ENCODE measurements at regions not wholly inside any gene's neighbourhood (a gene's known extent, or its start where the extent isn't known, plus 50 kb on each side); places are given as distances from the start of the nearest gene placed in this dataset.
A peak's percentile ranks its signal among the peaks of the same experiment; 100 is the strongest.
"Not testable (repeated sequence)": the region's sequence is repeated elsewhere in the genome, so short reads cannot be mapped to it uniquely, and the experiment has no call there.

GRCh38 chr3:34878488-34878887 is 760.8 kb upstream of the ARPP21 start:
- no peak for DNase-seq (ENCODE audit: low spot score)

GRCh38 chr3:34881026-34881425 is 758.3 kb upstream of the ARPP21 start:
- no peak for DNase-seq (ENCODE audit: low spot score)

GRCh38 chr3:34882764-34883163 is 756.6 kb upstream of the ARPP21 start:
- DNase-seq (ENCODE audit: low spot score): no peak

- DNase-seq (ENCODE audit: low spot score): no peak
These were observed 755.3 kb upstream of the ARPP21 start for GRCh38 chr3:34884007-34884406.

DNA sequence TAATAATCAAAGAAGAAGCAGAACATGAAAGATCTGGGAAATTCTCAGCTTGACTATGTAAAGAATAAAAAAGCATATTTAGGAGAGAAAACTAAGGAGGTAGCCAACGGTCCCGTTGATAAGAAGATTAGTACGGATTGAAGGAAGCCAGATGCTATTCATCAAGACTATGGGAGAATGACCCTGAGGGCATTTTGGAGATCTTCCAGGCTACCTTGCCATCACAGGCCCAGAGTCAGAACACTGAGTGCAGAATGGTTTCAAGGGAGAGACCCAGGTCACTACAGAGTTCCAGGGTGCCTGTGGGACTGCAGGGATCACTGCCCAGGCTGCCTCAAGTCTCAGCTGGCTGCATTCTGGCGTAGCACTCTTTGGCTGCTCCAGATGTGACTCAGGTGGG is 752.9 kb upstream of the ARPP21 start:
- no peak for DNase-seq (ENCODE audit: low spot score)

DNA sequence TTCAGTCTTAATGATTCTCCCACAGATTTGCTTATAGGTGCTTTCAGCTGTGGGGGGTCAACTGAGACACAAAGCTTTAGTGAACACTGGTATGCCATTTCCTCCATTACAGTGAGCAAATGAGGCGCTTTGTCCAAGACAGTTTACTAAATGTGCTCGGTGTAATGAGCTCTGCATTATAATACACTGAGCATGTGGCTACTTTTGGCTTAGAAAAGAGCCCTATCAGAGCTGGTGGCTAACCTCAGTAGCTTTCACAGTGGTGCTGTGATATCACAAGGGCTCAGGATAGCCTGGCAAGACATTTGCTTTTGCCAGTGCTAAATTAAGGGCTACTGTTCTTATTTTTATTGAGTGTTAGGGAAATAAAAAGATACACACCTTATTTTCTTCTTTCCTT is 749.7 kb upstream of the ARPP21 start:
- DNase-seq (ENCODE audit: low spot score): no peak

GRCh38 chr3:34890247-34890646 is 749.1 kb upstream of the ARPP21 start:
- DNase-seq (ENCODE audit: low spot score): no peak

DNA sequence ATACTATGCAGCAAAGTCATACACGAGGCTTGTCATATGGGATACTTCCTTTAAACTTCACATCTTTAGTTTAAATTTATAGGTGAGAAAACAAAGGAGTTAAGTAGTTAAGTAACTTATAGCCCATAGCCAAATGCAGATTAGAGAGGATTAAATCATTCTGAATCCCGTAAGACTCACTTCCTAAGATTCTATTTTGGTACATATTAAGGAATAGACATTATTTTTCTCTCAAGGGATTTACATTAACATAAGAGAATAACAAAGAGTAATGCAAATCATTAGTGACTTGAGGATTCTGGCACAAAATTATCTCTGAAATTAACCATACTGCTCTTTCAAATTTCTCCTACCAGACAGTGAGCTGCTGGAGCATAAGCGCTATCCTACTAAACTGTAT is 747.4 kb upstream of the ARPP21 start:
- DNase-seq (ENCODE audit: low spot score): no peak

- DNase-seq (ENCODE audit: low spot score): no peak
These were observed 743.5 kb upstream of the ARPP21 start for GRCh38 chr3:34895841-34896240.

DNA sequence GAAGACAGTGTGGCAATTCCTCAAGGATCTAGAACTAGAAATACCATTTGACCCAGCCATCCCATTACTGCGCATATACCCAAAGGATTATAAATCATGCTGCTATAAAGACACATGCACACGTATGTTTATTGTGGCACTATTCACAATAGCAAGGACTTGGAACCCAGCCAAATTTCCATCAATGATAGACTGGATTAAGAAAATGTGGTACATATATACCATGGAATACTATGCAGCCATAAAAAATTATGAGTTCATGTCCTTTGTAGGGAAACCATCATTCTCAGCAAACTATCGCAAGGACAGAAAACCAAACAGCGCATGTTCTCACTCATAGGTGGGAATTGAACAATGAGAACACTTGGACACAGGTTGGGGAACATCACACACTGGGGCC is 729.6 kb upstream of the ARPP21 start:
- DNase-seq (ENCODE audit: low spot score): not testable (repeated sequence)

GRCh38 chr3:34919025-34919424 is 720.3 kb upstream of the ARPP21 start:
- peak; percentile 7 for DNase-seq (ENCODE audit: low spot score)

DNA sequence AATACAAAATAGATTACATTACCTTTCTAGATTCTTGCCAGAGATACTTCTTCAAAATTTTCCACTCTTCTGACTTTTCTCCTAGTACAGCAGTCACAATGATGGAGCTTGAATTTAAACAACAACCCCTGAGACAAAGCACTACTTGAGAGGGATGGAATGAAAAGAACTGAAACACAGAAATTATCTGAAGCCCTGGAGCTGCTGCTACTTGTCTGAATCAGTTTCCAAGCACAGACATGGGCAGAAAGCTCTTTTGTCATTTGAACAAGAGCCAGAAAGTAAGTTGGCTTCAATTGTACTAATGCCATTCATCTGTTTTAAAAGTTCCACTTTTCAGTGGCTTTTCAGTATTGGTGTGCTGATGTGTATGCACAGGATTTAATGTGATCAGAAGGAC is 718.5 kb upstream of the ARPP21 start:
- DNase-seq (ENCODE audit: low spot score): no peak

DNA sequence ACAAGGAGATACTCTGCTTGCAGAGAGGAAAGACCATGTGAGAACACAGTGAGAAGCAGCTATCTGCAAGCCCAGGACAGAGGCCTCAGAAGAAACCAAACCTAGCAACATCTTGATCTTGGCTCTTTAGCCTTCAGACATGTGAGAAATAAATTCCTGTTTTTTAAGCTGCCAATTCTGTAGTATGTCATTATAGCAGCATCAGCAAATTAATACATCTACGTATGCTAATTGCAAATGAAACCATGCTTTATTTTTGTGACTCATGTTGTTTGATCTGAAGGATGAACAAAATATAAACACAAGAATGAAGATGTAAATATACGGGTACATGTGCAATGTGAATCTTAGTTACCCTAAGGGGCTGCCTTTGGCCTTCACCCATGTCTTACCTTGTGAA is 714.4 kb upstream of the ARPP21 start:
- DNase-seq (ENCODE audit: low spot score): no peak

GRCh38 chr3:34925851-34926250 is 713.5 kb upstream of the ARPP21 start:
- no peak for DNase-seq (ENCODE audit: low spot score)

- DNase-seq (ENCODE audit: low spot score): no peak
These were observed 710.3 kb upstream of the ARPP21 start for GRCh38 chr3:34929036-34929435.

DNA sequence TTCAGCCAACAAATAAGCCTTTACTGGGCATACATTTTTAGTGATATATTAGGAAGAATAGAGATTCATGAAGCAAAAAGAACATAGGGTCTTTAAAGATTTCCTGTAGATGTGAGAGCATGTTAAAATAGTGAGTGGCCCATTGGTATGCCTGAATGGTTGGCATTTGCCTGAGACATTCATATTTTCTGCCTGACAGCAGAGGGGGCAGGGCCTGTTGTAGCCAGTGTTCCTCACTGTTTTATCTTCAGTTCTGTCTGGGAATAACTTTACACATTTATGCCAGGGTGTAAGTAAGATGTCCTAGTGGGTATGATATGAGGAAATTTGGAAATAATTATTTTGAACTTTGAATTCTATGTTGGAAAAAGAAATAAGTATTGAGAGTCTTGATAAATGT is 704.7 kb upstream of the ARPP21 start:
- DNase-seq (ENCODE audit: low spot score): no peak

- no peak for DNase-seq (ENCODE audit: low spot score)
These were observed 700.5 kb upstream of the ARPP21 start for GRCh38 chr3:34938784-34939183.

DNA sequence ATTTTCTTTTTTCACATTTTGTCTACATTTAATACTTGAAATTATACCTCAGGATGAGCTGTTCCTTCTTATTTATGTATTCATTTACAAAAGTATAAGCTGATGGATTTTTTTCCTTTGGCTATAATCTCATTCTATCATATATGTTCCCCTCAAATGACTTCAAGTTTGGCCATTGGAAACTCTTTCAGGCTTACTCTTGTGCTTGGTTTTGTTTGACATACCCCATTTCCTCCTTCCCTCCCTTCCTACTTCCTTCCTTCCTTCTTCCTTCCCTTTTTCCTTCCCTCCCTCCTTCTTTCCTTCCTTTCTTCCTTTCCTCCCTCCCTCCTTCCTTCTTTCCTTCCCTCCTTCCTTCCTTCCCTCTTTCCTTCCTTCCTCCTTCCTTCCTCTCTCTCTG is 697.1 kb upstream of the ARPP21 start:
- DNase-seq (ENCODE audit: low spot score): no peak

GRCh38 chr3:34947834-34948233 is 691.5 kb upstream of the ARPP21 start:
- no peak for DNase-seq (ENCODE audit: low spot score)

DNA sequence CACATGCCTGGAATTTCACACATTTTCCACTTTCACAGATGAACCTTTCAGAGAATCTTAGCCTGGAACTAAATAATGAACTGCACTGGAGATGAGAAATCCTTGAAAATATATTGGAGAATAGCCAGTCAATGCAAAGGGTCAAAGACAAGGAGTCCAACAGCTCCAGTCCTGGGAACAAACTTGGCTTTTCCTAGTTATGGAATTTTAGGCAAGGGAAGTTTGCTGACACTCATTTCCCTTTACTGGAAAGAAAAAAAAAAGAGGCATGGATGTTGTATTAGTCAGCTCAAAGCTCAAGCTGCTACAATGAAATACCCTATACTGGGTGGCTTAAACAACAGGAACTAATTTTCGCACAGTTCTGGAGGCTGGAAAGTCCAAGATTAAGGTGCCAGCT is 690.8 kb upstream of the ARPP21 start:
- DNase-seq (ENCODE audit: low spot score): no peak

GRCh38 chr3:34955680-34956079 is 683.6 kb upstream of the ARPP21 start:
- no peak for DNase-seq (ENCODE audit: low spot score)

DNA sequence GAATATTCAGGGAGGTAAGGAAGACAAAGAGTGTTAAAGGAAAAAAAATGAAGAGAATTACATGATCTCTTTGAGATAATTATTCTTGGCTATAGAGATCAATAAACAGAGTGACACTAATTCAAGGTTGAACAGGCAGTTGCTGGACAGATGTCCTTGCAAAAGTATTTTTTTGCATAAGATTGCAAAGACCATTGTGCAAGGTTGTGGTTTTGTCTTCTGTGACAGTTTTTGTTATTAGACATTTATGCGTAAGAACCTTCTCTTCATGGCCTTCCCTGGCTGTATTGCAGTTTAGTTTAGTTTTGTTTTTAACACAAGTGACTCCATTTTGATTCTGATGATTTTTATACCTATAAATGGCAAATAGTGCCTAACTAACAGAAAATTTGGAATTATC is 682.8 kb upstream of the ARPP21 start:
- no peak for DNase-seq (ENCODE audit: low spot score)

GRCh38 chr3:34957677-34958076 is 681.6 kb upstream of the ARPP21 start:
- DNase-seq (ENCODE audit: low spot score): no peak

DNA sequence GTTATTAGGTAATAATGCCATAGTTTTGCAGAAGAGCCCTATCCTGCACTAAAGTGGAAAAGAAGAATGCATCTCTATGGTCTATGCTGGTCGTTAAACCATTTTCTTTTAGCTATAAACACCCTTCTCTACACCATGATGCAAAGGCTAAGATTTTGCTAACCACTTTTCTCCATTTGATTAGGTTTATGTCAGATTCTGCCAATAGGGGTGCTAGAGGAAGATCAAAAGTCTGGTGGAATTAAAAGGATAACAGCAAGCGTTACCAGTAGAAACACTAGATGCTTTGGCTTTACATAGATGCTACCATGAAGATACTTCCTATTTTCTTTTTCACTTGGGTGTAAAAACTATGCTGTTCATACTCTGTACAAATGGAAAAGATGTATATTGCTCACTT is 669.8 kb upstream of the ARPP21 start:
- DNase-seq (ENCODE audit: low spot score): no peak

DNA sequence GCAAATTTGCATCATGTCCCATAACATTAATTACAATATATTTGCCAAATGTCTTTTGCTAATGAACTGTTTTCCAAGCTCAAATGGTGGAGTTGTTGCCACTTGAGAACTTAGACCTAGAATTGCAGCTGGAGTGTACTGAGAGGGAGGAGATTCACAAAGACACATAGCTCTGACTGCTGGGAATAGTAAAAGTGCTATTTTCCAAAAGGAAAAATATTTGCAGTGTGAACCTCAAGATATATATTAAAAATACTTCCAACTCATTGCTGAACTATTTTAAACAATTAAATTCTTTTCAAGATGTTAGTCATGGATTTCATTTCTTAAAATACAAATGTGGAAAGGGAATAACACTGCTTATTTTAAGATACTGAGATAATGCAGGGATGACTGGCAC is 666.8 kb upstream of the ARPP21 start:
- no peak for DNase-seq (ENCODE audit: low spot score)
